ENCODE measurements at regions not wholly inside any gene's neighbourhood (a gene's known extent, or its start where the extent isn't known, plus 50 kb on each side); places are given as distances from the start of the nearest gene placed in this dataset.

DNA sequence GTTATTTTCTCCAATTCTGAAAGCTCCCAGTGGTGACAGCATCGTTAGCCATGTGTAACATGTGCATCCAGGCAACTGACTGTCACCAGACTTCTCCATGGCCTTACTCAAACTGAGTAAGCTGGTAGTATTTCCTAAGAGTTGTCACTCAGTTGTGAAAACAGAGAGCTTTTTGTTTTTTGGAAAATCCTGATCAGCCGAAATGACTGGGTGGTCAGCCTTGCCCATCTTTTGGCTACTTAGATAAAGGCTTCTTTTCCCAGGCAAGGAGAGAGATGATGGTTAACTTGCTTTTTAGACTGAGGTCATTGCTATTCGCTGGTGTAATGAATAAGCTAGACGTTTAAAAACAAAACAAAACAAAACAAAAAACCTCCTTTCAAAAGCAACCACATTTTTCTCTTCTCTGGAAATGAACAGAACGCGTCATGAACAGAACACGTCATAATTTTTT lies 159.5 kb upstream of the KLF14 start:
- TF ChIP-seq CTCF (conservative IDR thresholded peaks at IDR 0.05; ENCODE audit: low read depth, low read length) = no peak
- no peak for TF ChIP-seq EZH2 (IDR thresholded peaks at IDR 0.05; ENCODE audit: borderline replicate concordance, low read depth, low read length, poor library complexity, severe bottlenecking)

Measured in A673 (cell line).